GM12878 (cell line): ENCODE measurements at regions not wholly inside any gene's neighbourhood (a gene's known extent, or its start where the extent isn't known, plus 50 kb on each side); places are given as distances from the start of the nearest gene placed in this dataset.

Source experiments
- ATAC-seq: fragments of 200-7000 bp; cut with Tn5 transposase; 3 replicates; pipeline ENCODE4 v1.9.1; 2020; ENCODE audit warnings: mild to moderate bottlenecking, moderate library complexity
- BruUV-seq: library from RNA; stranded (reverse); fragments of 400-500 nt; replicated peaks from 2 replicates; lab custom pipeline; 2021; lab: Mats Ljungman, UMichigan
- CTCF ChIA-PET: fragments of 300-600 bp; sonication (Branson Sonifier 250); formaldehyde crosslinking; extraction: SDS; loops from one replicate; lab custom pipeline; 2021; ENCODE audit warnings: inconsistent platforms; lab: Yijun Ruan, JAX
- POLR2A ChIA-PET: fragments of 350-600 bp; formaldehyde crosslinking; extraction: SDS; loops from one replicate; lab custom pipeline; 2021; ENCODE audit warnings: inconsistent platforms; lab: Charles Lee
- RAD21 ChIA-PET: fragments of 300-600 bp; sonication (Branson Sonifier 250); formaldehyde crosslinking; loops from one replicate; lab custom pipeline; 2023; ENCODE audit warnings: antibody characterized with exemption; ENCODE audit not compliant: unreplicated experiment; lab: Charles Lee
- SMC1A ChIA-PET: fragments of 300-600 bp; sonication (Branson Sonifier 250); formaldehyde crosslinking; loops from one replicate; lab custom pipeline; 2023; ENCODE audit not compliant: unreplicated experiment, uncharacterized antibody; lab: Charles Lee
- DNase-seq: peaks from one replicate; pipeline ENCODE4 v3.0.0-alpha.2; 2011; ENCODE audit warnings: low read depth, low spot score
- FAIRE-seq: peaks from 3 replicates; lab custom pipeline; 2011; peaks lifted over from hg19 to GRCh38; lab: Jason Lieb, UNC
- H2AFZ ChIP-seq: 2 replicates; pipeline ENCODE4 v1.6.0; 2011; ENCODE audit warnings: low read depth, low read length, control low read depth; ENCODE audit not compliant: control insufficient read depth
- H3K27ac ChIP-seq: 2 replicates; pipeline ENCODE4 v1.5.1; 2011; ENCODE audit warnings: control low read depth; ENCODE audit not compliant: control insufficient read depth, insufficient read depth
- H3K27me3 ChIP-seq, 2 experiments: replicated peaks in 1 of 2; 2 replicates each; pipeline versions ENCODE4 v1.6.0 to v1.6.1; 2011; ENCODE audit warnings: low read length in 1 of 2; ENCODE audit not compliant: control insufficient read depth in 2 of 2, insufficient read depth in 2 of 2
- H3K36me3 ChIP-seq, 2 experiments: 2 replicates each; pipeline ENCODE4 v1.5.1; 2011; ENCODE audit warnings: low read length in 1 of 2; ENCODE audit not compliant: control insufficient read depth in 2 of 2, insufficient read depth in 2 of 2
- H3K4me1 ChIP-seq: 2 replicates; pipeline ENCODE4 v1.6.1; 2011; ENCODE audit warnings: mild to moderate bottlenecking, low read length, moderate library complexity, mixed read lengths; ENCODE audit not compliant: control insufficient read depth, insufficient read depth
- H3K4me2 ChIP-seq: 2 replicates; pipeline ENCODE4 v1.6.0; 2011; ENCODE audit warnings: control low read depth; ENCODE audit not compliant: control insufficient read depth, insufficient read depth
- H3K4me3 ChIP-seq: fragments of 200-600 bp; sonication (generic); 2 replicates; pipeline ENCODE4 v1.5.1; 2016
- H3K79me2 ChIP-seq: 2 replicates; pipeline ENCODE4 v1.6.0; 2011; ENCODE audit warnings: low read length; ENCODE audit not compliant: control insufficient read depth, insufficient read depth
- H3K9ac ChIP-seq: 2 replicates; pipeline ENCODE4 v1.8.0; 2011; ENCODE audit warnings: low read length, control low read depth, mixed read lengths; ENCODE audit not compliant: control insufficient read depth, insufficient read depth
- H3K9me3 ChIP-seq: replicated peaks from 3 replicates; pipeline ENCODE4 v1.5.1; 2011; ENCODE audit warnings: mild to moderate bottlenecking, low read length; ENCODE audit not compliant: control insufficient read depth, insufficient read depth
- H4K20me1 ChIP-seq: 2 replicates; pipeline ENCODE4 v1.6.0; 2011; ENCODE audit not compliant: control insufficient read depth, insufficient read depth
- ATF7 ChIP-seq: fragments of 450-650 bp; IDR thresholded peaks from 2 replicates; pipeline ENCODE4 v1.6.1; 2016; ENCODE audit warnings: low read depth, mild to moderate bottlenecking
- CHD1 ChIP-seq: IDR thresholded peaks from 2 replicates; pipeline ENCODE4 v1.6.1; 2012; ENCODE audit warnings: low read depth, low read length, improper control_type of control experiment
- CTCF ChIP-seq, 3 experiments: IDR thresholded peaks in 2 of 3; conservative IDR thresholded peaks in 1 of 3; 2 replicates each; pipeline ENCODE4 v1.5.1; 2011; ENCODE audit warnings: low read depth in 3 of 3, low read length in 3 of 3, mild to moderate bottlenecking in 3 of 3, control low read depth in 2 of 3, moderate library complexity in 2 of 3, inconsistent platforms in 1 of 3, mixed read lengths in 1 of 3; ENCODE audit not compliant: control insufficient read depth in 2 of 3, insufficient read depth in 1 of 3; ENCODE audit errors: extremely low read depth in 1 of 3
- DPF2 ChIP-seq: fragments of 450-650 bp; IDR thresholded peaks from 2 replicates; pipeline ENCODE4 v1.6.1; 2017; ENCODE audit warnings: mild to moderate bottlenecking
- HDGF ChIP-seq: fragments of 450-650 bp; IDR thresholded peaks from 2 replicates; pipeline ENCODE4 v1.6.1; 2016; ENCODE audit warnings: antibody characterized with exemption
- IKZF2 ChIP-seq, 2 experiments: fragments of 450-650 bp; IDR thresholded peaks; 2 replicates each; pipeline ENCODE4 v1.6.1; 2017; ENCODE audit warnings: mild to moderate bottlenecking in 2 of 2, moderate library complexity in 2 of 2
- MEF2A ChIP-seq: IDR thresholded peaks from 2 replicates; pipeline ENCODE4 v1.6.1; 2011; ENCODE audit warnings: low read depth, mild to moderate bottlenecking, low read length, moderate library complexity; ENCODE audit not compliant: insufficient read depth
- NBN ChIP-seq: fragments of 450-650 bp; IDR thresholded peaks from 2 replicates; pipeline ENCODE4 v1.6.1; 2016
- NFYA ChIP-seq: IDR thresholded peaks from 2 replicates; pipeline ENCODE4 v1.6.1; 2011; ENCODE audit warnings: low read depth, mild to moderate bottlenecking, low read length, improper control_type of control experiment, borderline replicate concordance
- NR2F1 ChIP-seq: fragments of 450-650 bp; conservative IDR thresholded peaks from 2 replicates; pipeline ENCODE4 v1.6.1; 2017; ENCODE audit warnings: mild to moderate bottlenecking
- NRF1 ChIP-seq: conservative IDR thresholded peaks from 2 replicates; pipeline ENCODE4 v1.6.1; 2011; ENCODE audit warnings: mild to moderate bottlenecking, low read depth, low read length, improper control_type of control experiment
- POLR2AphosphoS2 ChIP-seq: IDR thresholded peaks from 2 replicates; pipeline ENCODE4 v1.6.1; 2011; ENCODE audit warnings: low read depth, mild to moderate bottlenecking, low read length, improper control_type of control experiment, moderate library complexity
- POLR2AphosphoS5 ChIP-seq: IDR thresholded peaks from 2 replicates; pipeline ENCODE4 v1.6.1; 2011; ENCODE audit warnings: mild to moderate bottlenecking, low read length, inconsistent platforms
- RAD51 ChIP-seq: fragments of 450-650 bp; IDR thresholded peaks from 2 replicates; pipeline ENCODE4 v1.6.1; 2016; ENCODE audit warnings: moderate library complexity, mild to moderate bottlenecking, inconsistent platforms
- STAT1 ChIP-seq: fragments of 450-650 bp; conservative IDR thresholded peaks from 2 replicates; pipeline ENCODE4 v1.6.1; 2014; ENCODE audit warnings: antibody characterized with exemption, mild to moderate bottlenecking
- STAT3 ChIP-seq: IDR thresholded peaks from 2 replicates; pipeline ENCODE4 v1.6.1; 2011; ENCODE audit warnings: low read depth, low read length, improper control_type of control experiment
- SUPT20H ChIP-seq: IDR thresholded peaks from 2 replicates; pipeline ENCODE4 v1.6.1; 2011; ENCODE audit warnings: low read depth, mild to moderate bottlenecking, low read length, moderate library complexity, borderline replicate concordance; ENCODE audit not compliant: control insufficient read depth
- ZNF274 ChIP-seq: IDR thresholded peaks from one replicate; pipeline ENCODE4 v1.8.0; 2011; ENCODE audit not compliant: insufficient read length, insufficient read depth
- WGBS: methylation state at CpG from one replicate; pipeline ENCODE4 v1.1.6; 2016; ENCODE audit warnings: low lambda C conversion rate; ENCODE audit not compliant: insufficient replicate concordance, insufficient coverage; ENCODE audit errors: missing lambda C conversion rate; 5-methylcytosine and 5-hydroxymethylcytosine counted together
- in situ Hi-C: fragments of 300-500 bp; cut with MboI; formaldehyde crosslinking; loops from 9 replicates; pipeline ENCODE4 v1.14.3; 2018; ENCODE audit warnings: mixed read lengths
- intact Hi-C: fragments of 100-400 bp; cut with micrococcal nuclease; formaldehyde crosslinking; loops from one replicate; pipeline ENCODE4 v1.14.2; 2022; ENCODE audit not compliant: unreplicated experiment
- TF ChIP-seq, protein P1 (sequence below): IDR thresholded peaks from 2 replicates; pipeline ENCODE4 v1.6.1; 2012; ENCODE audit warnings: low read depth, low read length, improper control_type of control experiment
- TF ChIP-seq, protein P2 (sequence below): fragments of 450-650 bp; IDR thresholded peaks from 2 replicates; pipeline ENCODE4 v1.6.1; 2018; ENCODE audit warnings: mild to moderate bottlenecking, low read depth, moderate library complexity; ENCODE audit not compliant: partially characterized antibody

- no peak overlapping the region for H3K4me2 ChIP-seq
- no peak overlapping the region; the same call in 1 of the 2 replicates for H2AFZ ChIP-seq
- H3K4me1 ChIP-seq = peaks cover 4% of the 10 kb centered on the region; the same call in 1 of the 2 replicates
- no peaks in the 10 kb centered on the region; the same call in 2 of the 3 replicates for H3K9me3 ChIP-seq
- H3K4me3 ChIP-seq = no peak overlapping the region
- H4K20me1 ChIP-seq = no peaks in the 10 kb centered on the region
- H3K27ac ChIP-seq = no peak overlapping the region
- ChIA-PET RAD21 (interaction anchor here (0.6 to 1.6 kb wide), 4 partner anchors 22 to 440 kb away, joined by 3 to 6 read pairs (median 5); no protein-coding TSS in a partner anchor), SMC1A (interaction anchor here (0.7 to 2.6 kb wide), 8 partner anchors 16 to 181 kb away, joined by 3 to 10 read pairs (median 3); partner anchors contain the start of gene ITGA4), POLR2A (interaction anchor here (0.5 kb wide), 1 partner anchor 297 kb away, joined by 4 read pairs; no protein-coding TSS in a partner anchor), CTCF (interaction anchor here (0.8 to 1.1 kb wide), 3 partner anchors 37 to 440 kb away, joined by 3 to 4 read pairs (median 3); no protein-coding TSS in a partner anchor)
- FAIRE-seq (no peak), ATAC-seq (peak; percentile 86), DNase-seq (no peak)
- intact Hi-C loops (no loop called here), in situ Hi-C loops (no loop called here)
- WGBS = 46% methylated on average over 3 of the region's 3 CpGs
- no TSS peak for BruUV-seq
- no peaks in the 10 kb centered on the region for H3K27me3 ChIP-seq
- H3K9ac ChIP-seq = no peak overlapping the region
- no peaks in the 10 kb centered on the region for H3K79me2 ChIP-seq
- H3K36me3 ChIP-seq = no peaks in the 10 kb centered on the region
- TF ChIP-seq HDGF = no peak
- no peak for TF ChIP-seq ZNF274
- TF ChIP-seq SUPT20H = no peak
- TF ChIP-seq POLR2AphosphoS5 = no peak
- no peak for TF ChIP-seq POLR2AphosphoS2
- no peak for TF ChIP-seq CHD1
- TF ChIP-seq NBN = 0 out of 2 replicates have a peak, but pooled peaks have one; percentile 50
- TF ChIP-seq, protein P1, sequence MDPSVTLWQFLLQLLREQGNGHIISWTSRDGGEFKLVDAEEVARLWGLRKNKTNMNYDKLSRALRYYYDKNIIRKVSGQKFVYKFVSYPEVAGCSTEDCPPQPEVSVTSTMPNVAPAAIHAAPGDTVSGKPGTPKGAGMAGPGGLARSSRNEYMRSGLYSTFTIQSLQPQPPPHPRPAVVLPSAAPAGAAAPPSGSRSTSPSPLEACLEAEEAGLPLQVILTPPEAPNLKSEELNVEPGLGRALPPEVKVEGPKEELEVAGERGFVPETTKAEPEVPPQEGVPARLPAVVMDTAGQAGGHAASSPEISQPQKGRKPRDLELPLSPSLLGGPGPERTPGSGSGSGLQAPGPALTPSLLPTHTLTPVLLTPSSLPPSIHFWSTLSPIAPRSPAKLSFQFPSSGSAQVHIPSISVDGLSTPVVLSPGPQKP = no peak
- TF ChIP-seq NFYA = no peak
- peak; percentile 9; the same call in 1 of the 2 replicates for TF ChIP-seq ATF7
- TF ChIP-seq CTCF (IDR thresholded peaks at IDR 0.05 in 2 of 3, conservative IDR thresholded peaks at IDR 0.05 in 1 of 3; ENCODE audit: control insufficient read depth in 2 of 3, extremely low read depth in 1 of 3, insufficient read depth in 1 of 3, low read depth in 3 of 3, low read length in 3 of 3) = 0 out of 6 replicates have a peak, but pooled peaks of 1 of the 3 experiments have one; percentile 4
- no peak for TF ChIP-seq STAT3
- TF ChIP-seq IKZF2 (IDR thresholded peaks at IDR 0.05) = no peak
- no peak for TF ChIP-seq NRF1
- TF ChIP-seq STAT1 = no peak
- no peak for TF ChIP-seq DPF2
- peak; percentile 73 for TF ChIP-seq NR2F1
- no peak for TF ChIP-seq MEF2A
- TF ChIP-seq, protein P2, sequence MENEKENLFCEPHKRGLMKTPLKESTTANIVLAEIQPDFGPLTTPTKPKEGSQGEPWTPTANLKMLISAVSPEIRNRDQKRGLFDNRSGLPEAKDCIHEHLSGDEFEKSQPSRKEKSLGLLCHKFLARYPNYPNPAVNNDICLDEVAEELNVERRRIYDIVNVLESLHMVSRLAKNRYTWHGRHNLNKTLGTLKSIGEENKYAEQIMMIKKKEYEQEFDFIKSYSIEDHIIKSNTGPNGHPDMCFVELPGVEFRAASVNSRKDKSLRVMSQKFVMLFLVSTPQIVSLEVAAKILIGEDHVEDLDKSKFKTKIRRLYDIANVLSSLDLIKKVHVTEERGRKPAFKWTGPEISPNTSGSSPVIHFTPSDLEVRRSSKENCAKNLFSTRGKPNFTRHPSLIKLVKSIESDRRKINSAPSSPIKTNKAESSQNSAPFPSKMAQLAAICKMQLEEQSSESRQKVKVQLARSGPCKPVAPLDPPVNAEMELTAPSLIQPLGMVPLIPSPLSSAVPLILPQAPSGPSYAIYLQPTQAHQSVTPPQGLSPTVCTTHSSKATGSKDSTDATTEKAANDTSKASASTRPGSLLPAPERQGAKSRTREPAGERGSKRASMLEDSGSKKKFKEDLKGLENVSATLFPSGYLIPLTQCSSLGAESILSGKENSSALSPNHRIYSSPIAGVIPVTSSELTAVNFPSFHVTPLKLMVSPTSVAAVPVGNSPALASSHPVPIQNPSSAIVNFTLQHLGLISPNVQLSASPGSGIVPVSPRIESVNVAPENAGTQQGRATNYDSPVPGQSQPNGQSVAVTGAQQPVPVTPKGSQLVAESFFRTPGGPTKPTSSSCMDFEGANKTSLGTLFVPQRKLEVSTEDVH = no peak
- TF ChIP-seq RAD51 = no peak
These were observed 181.5 kb upstream of the ITGA4 start for GRCh38 chr2:181275643-181276070.
